SK-N-MC (cell line): ENCODE measurements at regions not wholly inside any gene's neighbourhood (a gene's known extent, or its start where the extent isn't known, plus 50 kb on each side); places are given as distances from the start of the nearest gene placed in this dataset.

Source experiments
- EZH2 ChIP-seq: fragments of 200-600 bp; sonication (generic); IDR thresholded peaks from one replicate; pipeline ENCODE4 v1.6.1; 2017; ENCODE audit warnings: antibody characterized with exemption
- FOXP2 ChIP-seq: optimal IDR thresholded peaks from 2 replicates; pipeline ENCODE3; 2011; ENCODE audit warnings: mild to moderate bottlenecking, moderate library complexity; ENCODE audit not compliant: insufficient read depth; ENCODE audit errors: extremely low read length, control extremely low read depth
- POLR2AphosphoS5 ChIP-seq: IDR thresholded peaks from 2 replicates; pipeline ENCODE4 v1.6.1; 2012; ENCODE audit warnings: mild to moderate bottlenecking, low read depth, low read length, borderline replicate concordance

DNA sequence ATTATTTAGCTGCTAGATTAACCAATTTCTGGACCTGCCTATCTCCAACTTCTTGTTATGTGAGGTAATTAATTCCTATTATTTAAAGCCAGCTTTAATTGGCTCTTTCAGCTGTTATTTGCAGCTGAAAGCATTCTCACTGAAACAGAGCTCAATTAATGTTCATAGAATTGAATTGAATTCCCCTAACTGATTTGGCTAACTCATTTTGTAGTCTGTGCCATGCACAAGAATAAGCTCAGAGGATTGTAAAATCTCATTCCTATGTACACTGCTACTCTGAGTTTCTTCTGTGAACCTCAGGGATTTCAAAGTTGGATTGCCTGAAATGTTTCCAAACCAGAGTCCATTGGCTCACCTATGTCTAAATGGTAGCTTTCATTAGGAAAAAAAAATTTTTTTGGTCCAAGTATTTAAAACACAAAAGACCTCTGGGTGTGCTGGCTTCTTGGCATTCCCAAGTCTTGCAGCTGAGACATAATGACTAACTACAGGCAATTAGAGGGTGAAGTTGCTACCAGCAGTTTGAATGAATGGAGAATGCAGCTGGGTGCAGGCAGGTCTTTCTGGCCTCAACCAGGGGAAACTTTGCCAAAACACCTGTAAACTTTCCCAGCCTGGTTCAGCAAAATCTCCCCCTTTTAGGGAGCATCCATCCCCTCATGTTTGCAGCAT lies 134.3 kb downstream of the EDEM1 start:
- TF ChIP-seq POLR2AphosphoS5, result no peak
- TF ChIP-seq EZH2, result no peak
- no peak for TF ChIP-seq FOXP2
